Glutamatergic neuron (in vitro differentiated cells): ENCODE measurements at regions not wholly inside any gene's neighbourhood (a gene's known extent, or its start where the extent isn't known, plus 50 kb on each side); places are given as distances from the start of the nearest gene placed in this dataset.

Experiments used
- DNase-seq: peaks from one replicate; pipeline ENCODE4 v3.0.0; 2022
- H3K27ac Mint-ChIP-seq: one replicate; pipeline ENCODE4 v1.8.0; 2020; ENCODE audit warnings: mild to moderate bottlenecking, mixed read lengths, inconsistent platforms; ENCODE audit not compliant: unreplicated experiment
- H3K27me3 Mint-ChIP-seq: one replicate; pipeline ENCODE4 v1.8.0; 2020; ENCODE audit warnings: mild to moderate bottlenecking, moderate library complexity, mixed read lengths, inconsistent platforms; ENCODE audit not compliant: unreplicated experiment
- H3K36me3 Mint-ChIP-seq: one replicate; pipeline ENCODE4 v1.8.0; 2020; ENCODE audit warnings: mild to moderate bottlenecking, mixed read lengths, inconsistent platforms; ENCODE audit not compliant: unreplicated experiment
- H3K4me1 Mint-ChIP-seq: one replicate; pipeline ENCODE4 v1.8.0; 2020; ENCODE audit warnings: mild to moderate bottlenecking, low read depth, mixed read lengths, inconsistent platforms; ENCODE audit not compliant: unreplicated experiment
- H3K4me3 Mint-ChIP-seq: one replicate; pipeline ENCODE4 v1.8.0; 2020; ENCODE audit warnings: mild to moderate bottlenecking, mixed read lengths, inconsistent platforms; ENCODE audit not compliant: unreplicated experiment
- H3K9me3 Mint-ChIP-seq: one replicate; pipeline ENCODE4 v1.8.0; 2020; ENCODE audit warnings: mild to moderate bottlenecking, moderate library complexity, mixed read lengths, inconsistent platforms; ENCODE audit not compliant: unreplicated experiment
- CTCF ChIP-seq: fragments of 200-600 bp; sonication (generic); IDR thresholded peaks from one replicate; pipeline ENCODE4 v1.5.0; 2021; ENCODE audit not compliant: partially characterized antibody, unreplicated experiment

- DNase-seq: no peak
- Mint-ChIP-seq H3K27ac (no peak overlapping the region), H3K4me1 (no peaks in the 10 kb centered on the region), H3K27me3 (peaks cover 2% of the 10 kb centered on the region), H3K9me3 (no peaks in the 10 kb centered on the region), H3K36me3 (no peaks in the 10 kb centered on the region), H3K4me3 (no peak overlapping the region)
- no peak for TF ChIP-seq CTCF
These were observed 378.9 kb downstream of the EFNA5 start for GRCh38 chr5:107291866-107292265.

GRCh38 chr5:107290780-107291398, 379.8 kb downstream of the EFNA5 start:
- H3K4me1 Mint-ChIP-seq: no peaks in the 10 kb centered on the region
- no peak for DNase-seq
- no peaks in the 10 kb centered on the region for H3K9me3 Mint-ChIP-seq
- H3K4me3 Mint-ChIP-seq: no peak overlapping the region
- no peaks in the 10 kb centered on the region for H3K36me3 Mint-ChIP-seq
- H3K27ac Mint-ChIP-seq: no peak overlapping the region
- no peak for TF ChIP-seq CTCF
- H3K27me3 Mint-ChIP-seq: peaks cover 2% of the 10 kb centered on the region

GRCh38 chr5:107289030-107289714, 381.6 kb downstream of the EFNA5 start:
- Mint-ChIP-seq H3K4me3 (no peak overlapping the region), H3K9me3 (no peaks in the 10 kb centered on the region), H3K4me1 (no peaks in the 10 kb centered on the region), H3K27ac (no peak overlapping the region), H3K27me3 (peaks cover 2% of the 10 kb centered on the region), H3K36me3 (no peaks in the 10 kb centered on the region)
- no peak for TF ChIP-seq CTCF
- DNase-seq: no peak

- Mint-ChIP-seq H3K9me3 (no peaks in the 10 kb centered on the region), H3K4me3 (no peak overlapping the region), H3K27me3 (no peaks in the 10 kb centered on the region), H3K27ac (no peak overlapping the region), H3K4me1 (no peaks in the 10 kb centered on the region), H3K36me3 (no peaks in the 10 kb centered on the region)
- DNase-seq: no peak
- TF ChIP-seq CTCF: no peak
These were observed 384.2 kb downstream of the EFNA5 start for GRCh38 chr5:107286447-107287098.

- H3K27me3 Mint-ChIP-seq: no peaks in the 10 kb centered on the region
- no peak for TF ChIP-seq CTCF
- H3K36me3 Mint-ChIP-seq: no peaks in the 10 kb centered on the region
- no peak overlapping the region for H3K27ac Mint-ChIP-seq
- no peak for DNase-seq
- H3K9me3 Mint-ChIP-seq: no peaks in the 10 kb centered on the region
- no peaks in the 10 kb centered on the region for H3K4me1 Mint-ChIP-seq
- H3K4me3 Mint-ChIP-seq: no peak overlapping the region
These were observed 385.0 kb downstream of the EFNA5 start for GRCh38 chr5:107285772-107286171.
